HTR-8/SVneo (cell line): ENCODE measurements at regions not wholly inside any gene's neighbourhood (a gene's known extent, or its start where the extent isn't known, plus 50 kb on each side); places are given as distances from the start of the nearest gene placed in this dataset.
"Not testable (repeated sequence)": the region's sequence is repeated elsewhere in the genome, so short reads cannot be mapped to it uniquely, and the experiment has no call there.

ENCODE experiments used
- DNase-seq: peaks from one replicate; pipeline ENCODE4 v3.0.0; 2011; ENCODE audit warnings: low spot score, mixed read lengths; ENCODE audit not compliant: insufficient read length
- FAIRE-seq: peaks from 2 replicates; lab custom pipeline; 2011; peaks lifted over from hg19 to GRCh38; lab: Jason Lieb, UNC

DNA sequence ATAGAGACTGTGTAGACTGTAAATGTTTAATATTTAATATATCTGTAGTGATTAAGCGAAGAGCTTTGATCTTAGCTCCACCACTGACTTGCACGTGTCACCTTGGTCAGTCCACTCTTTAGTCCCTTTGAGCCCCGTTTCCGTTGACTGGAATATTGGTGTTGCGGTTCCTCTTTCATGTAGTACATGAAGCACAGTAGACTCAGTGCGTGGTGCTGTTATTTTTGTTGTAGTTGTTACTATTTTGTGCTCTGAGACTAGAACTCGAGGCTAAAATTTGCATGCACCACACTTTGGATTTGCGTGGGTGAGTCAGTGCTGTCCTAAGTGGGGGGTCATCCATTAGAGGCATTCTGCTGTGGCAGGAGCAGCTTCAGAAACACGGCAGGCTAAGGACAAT lies 291.4 kb downstream of the QKI start:
- DNase-seq, result no peak
- no peak for FAIRE-seq

DNA sequence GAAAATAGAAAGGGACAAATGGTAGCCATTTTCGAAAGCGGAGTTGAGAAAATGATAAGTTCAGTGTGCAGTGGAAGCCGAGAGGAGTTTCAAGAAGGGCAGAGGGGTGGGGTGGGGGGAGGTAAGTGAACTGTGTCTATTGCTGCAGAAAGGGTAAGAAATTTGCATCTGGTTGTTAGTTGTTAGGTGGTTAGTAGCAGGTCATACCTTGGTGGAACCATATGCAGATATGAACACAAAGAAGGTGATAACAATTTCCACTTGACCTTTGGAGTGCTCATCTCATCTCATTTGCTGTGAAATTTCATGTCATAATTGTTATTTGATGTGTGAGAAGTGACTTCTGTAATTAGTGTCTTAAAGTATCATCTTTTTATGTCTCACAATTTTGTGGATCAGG lies 288.2 kb downstream of the QKI start:
- FAIRE-seq, result no peak
- DNase-seq, result no peak

DNA sequence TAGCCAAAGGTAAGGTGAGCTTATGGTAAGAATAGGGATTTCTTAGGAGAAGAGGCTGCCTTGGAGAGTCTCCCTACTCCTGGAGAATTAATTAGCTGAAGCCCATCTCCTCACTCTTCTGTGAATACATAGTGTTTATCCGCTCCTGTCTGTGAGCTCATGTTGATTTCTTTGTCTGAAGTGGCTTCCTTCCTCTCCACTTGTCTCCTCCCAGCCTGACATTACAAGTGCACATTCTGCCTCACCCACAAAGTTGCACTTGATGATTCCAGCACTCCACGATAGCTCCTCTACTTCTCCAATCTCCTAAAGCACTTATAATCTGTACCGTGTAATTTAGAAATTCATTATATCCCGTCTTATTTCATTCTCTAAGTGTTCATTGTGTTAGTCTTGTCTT lies 287.2 kb downstream of the QKI start:
- DNase-seq, result no peak
- no peak for FAIRE-seq

DNA sequence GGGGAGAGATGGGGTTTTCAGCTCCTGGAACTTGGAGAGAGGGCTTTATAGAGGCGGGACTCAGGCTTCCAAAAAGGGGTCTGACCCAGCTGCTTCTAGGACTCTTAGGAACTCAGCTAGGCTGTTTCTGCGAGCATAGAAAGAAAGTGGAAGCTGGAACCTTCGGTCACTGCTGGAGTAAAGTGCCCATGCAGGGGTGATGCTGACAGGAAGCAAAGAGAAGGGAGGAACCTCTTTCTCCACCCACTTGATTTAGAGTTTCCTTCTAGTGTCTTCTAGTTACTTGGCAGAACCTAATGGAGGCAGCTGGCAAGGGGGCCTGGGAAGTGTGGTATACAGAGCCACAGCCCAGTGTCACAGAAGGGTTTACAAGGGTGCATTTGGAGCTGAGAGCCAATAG lies 283.6 kb downstream of the QKI start:
- DNase-seq (no peak), FAIRE-seq (no peak)

DNA sequence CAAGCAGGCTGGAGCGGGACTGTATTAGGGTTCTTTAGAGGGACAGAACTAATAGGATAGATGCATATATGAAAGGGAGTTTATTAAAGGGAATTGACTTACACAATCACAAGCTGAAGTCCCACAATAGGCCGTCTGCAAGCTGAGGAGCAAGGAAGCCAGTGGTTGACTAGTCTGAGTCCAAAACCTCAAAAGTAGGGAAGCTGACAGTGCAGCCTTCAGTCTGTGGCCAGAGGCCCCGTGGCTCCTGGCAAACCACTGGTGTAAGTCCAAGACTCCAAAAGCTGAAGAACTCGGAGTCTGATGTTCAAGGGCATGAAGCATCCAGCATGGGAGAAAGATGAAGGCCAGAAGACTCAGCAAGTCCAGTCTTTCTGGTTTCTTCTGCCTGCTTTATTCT lies 281.8 kb downstream of the QKI start:
- FAIRE-seq, DNase-seq: not testable (repeated sequence)

DNA sequence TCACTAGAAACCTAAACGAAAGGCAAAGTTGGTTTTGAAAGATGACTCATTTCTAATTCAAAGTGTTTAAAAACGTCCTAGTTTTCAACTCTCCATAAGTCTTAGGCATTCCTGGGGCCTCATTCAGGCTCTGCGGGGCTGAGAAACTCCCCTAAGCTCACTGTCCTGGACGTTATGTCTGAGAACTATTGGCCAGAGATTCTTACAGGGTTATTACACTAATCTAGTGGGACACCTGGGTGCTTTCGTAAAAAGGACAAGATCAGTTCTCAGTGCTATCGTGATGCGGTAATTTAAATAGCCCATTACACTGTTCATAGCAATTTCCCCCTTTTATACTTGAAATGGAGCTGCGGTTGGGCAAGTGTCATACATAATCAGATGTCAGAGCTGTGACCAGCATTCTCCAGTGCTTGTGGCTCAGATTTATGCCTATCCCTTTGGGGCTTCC lies 280.9 kb downstream of the QKI start:
- DNase-seq, result no peak
- no peak for FAIRE-seq

DNA sequence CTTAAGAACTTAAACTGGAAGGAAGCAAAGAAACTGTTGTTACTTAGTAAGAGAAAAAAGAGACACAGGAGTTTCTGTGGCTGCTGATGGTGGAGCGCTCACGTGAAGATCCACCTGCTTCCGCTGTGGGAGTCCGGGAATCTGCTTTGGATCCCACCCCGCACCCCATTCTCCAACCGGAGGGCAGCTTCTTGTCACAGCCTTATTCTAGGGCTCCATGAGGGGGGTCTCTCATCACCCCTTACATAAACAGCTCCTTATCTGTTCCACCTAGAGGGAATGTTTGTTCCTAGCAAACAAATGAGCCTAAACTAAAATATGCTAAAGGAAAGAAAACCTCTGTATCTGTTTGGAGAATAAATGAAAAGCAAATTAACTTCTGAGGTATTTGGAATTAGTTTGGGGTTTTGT lies 280.5 kb downstream of the QKI start:
- DNase-seq (no peak), FAIRE-seq (no peak)

DNA sequence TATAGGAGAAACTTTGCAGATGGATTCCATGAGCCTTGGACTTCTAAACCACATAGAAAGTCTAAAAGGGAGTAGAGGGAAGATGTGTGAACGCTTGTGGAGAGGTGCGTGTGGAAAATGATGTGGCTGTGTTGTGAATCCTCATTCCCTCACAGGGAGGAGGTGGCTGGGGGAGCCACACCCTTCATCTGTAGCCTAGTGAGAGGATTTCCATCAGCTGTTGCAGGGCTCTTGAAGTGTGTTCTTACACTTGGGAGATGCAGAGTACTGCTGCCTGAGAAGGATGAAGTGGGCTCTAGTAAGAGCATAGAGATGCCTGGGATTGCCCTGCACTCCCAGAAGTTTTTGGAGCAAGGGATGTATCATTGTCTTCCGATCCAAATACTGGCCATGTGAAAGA lies 279.6 kb downstream of the QKI start:
- FAIRE-seq (no peak), DNase-seq (no peak)

DNA sequence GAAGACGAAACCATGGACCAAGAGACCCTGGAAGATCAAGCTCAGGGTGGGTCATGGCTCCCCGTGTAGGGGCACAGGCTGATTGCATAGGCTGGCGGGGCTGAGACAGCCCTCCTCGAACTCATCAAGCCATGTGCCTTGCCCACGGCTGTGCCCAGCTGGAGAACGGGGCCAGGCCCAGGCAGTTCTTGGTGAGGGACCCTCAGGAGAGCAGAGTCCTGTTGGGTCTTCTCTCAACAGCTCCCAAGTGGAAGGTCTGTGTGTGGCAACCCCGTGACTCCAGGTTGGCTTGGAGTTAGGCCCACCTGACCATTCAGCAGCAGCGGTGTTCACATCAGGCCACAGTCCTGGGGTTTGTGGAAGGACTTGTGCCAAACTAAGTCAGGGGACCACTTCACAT lies 276.5 kb downstream of the QKI start:
- FAIRE-seq, result no peak
- no peak for DNase-seq

DNA sequence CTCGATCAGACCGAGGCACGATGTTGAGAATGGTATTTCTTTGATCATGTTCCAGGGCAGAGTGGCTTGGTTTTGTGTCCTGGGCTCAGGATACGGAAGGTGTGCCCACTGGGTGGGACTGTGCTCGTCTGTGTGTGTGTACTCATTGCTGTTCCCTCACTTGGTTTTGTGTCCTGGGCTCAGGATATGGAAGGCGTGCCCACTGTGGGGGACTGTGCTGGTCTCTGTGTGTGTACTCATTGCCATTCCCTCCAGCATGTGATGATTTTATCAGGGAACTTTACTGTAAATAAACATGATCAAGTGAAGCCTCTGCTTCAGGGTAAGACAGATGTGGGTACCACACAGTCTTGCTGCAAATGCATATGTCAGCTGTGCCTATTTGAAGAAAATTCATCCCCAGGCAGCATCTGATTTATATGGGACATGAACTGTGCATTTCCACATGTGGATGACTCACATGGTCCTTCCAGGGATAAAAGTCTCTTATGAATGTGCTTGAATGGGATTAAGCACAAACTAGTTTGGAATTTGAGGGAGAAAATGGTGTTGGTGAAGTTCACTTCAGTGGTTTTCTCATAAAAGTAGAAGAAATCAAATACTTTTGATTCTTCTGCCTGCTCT lies 274.3 kb downstream of the QKI start:
- FAIRE-seq (no peak), DNase-seq (peak; percentile 10)

DNA sequence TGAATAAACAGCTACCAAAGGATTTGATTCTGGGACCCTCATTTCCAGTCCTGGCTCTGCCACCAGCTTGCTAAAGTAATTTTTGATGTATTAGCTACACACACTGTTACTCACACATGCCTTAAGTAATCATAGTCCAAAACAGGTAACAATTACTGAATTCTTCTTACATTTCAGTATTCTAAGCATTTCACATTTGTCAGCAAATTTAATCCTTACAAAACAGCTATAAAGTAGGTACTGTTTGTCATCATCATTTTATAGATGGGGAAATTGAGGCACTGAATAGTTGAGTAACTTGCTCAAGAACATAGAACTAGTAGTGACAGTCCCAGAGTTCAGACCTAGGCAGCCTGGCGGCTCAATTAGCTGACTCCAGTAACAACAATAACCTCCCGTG lies 272.6 kb downstream of the QKI start:
- no peak for FAIRE-seq

DNA sequence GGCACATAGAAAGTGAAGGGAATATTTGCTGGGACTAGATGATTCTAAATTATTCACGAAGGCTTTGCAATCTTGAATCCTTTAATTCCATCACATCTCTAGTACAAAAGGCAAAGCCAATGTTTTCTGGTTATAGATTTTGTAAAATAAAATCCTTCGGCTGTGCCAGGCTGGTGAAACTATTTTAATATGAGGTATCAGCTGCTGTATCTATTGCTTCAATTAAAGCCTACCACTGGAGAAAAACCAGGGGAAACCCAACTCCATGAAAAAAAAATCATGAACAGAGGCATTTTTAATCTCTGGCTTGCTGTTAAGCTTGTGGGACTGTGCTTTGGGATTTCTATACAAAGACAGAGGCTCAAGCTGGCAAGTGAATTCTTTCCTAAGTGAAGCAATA lies 271.8 kb downstream of the QKI start:
- FAIRE-seq (no peak), DNase-seq (no peak)

More for the DNA sequence above, 272.6 kb downstream of the QKI start:
- DNase-seq, result no peak

DNA sequence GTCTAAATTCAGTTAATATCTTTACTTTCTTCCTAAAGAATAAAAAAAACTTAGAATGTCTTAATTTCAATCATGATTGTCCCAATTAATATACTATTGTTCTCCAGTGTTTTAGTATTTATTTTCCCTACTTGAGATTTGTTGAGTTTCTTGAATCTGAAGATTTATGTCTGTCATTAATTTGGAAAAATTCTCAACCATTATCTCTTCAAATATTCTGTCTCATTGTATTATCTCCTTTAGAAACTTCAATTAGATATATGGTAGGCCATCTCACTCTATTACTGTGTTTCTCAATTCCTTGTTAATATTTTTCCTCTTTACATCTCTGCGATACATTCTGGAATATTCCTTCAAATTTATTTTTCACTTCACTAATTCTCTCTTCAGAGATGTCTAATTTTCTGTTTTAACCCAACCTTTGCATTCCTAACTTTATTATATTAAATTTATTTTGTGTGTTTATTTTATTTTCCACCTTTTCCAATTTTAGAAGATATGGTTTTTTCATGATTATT lies 268.6 kb downstream of the QKI start:
- DNase-seq, result no peak
- no peak for FAIRE-seq

DNA sequence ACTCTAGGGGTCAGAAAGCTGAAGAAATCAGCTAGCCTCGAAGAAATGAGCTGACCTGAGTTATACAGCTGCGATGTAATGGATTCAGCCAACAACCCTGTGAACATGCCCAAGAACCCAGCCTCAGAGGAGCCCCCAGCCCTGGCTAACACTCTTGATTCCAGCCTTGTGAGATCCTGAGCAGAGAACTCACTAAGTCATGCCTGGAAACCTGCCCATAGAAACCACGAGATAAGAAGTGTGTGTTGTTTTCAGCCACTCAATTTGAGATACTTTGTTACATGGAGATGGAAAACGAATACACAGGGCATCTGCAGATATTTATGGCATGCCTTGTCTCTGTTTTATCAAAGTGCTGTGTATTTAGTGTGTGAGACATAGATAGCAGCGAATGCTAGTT lies 265.2 kb downstream of the QKI start:
- DNase-seq (no peak), FAIRE-seq (no peak)

DNA sequence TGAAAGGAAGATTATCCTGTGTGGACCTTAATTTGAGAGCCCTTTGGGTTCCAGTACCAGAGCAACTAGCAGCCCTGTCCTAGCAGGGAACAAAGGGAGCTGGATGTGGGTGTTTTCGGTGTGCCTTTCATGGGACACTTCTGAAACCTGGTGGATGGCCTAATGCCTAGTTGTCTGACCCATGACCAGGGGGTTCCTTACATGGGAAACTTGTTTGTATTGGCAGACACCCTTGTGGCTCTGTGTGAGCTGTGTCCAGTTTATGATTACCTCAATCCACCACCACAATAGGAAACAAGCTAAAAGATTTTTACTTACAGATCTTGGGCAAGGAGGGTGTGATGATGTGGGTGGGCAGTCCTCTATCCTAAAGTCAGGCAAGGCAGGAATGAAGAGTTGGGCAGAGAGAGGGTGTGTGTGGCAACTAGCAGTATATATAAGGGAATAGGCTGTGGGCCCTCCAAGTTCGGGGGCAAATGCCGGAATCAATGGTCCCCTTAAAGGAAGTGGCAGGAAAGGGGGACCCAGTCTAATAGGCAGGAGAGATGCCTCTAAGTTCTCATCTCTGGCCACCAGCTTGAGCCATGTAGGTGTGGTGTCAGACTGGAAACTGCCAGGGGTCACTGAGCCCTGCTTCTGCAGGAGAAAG lies 264.6 kb downstream of the QKI start:
- FAIRE-seq (no peak), DNase-seq (no peak)

DNA sequence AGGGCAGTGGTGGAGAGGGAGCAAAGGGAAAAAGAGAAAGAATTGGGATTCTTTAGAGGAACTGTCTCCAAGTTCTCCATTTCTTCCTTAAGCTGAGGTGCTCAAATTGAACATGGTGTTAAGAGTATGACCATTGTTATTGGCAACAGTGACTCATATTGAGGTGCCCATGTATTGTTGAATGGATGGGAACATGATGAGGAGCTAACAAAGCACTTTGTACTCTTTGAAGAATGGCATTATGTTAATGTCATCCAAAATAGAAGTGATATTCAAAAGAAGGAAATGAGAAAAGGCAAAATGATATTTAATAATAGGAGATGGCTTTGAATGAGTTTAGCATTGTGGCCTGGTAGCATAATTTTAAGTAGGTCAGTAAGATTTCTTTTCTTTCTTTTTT lies 261.1 kb downstream of the QKI start:
- FAIRE-seq (no peak), DNase-seq (no peak)

DNA sequence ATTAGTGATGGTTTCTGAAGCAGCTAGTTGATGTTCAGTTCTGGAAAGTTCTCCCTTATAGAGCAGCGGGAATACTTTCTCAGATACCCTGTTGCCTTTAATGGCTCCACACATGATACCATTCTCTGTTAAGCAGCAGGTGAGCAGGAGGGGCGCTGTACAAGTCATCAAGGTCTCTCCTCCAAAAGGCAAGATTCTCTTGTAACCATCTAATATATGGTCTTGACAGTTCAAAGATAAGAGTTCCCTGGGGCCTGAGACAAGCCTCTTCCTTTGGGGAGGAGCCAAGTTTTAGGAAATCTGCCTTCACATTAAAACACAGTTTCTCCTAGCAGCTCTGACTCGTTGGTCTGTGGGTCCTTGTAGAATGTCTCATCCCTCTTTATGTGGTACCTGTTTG lies 258.2 kb downstream of the QKI start:
- FAIRE-seq, result no peak
- no peak for DNase-seq

DNA sequence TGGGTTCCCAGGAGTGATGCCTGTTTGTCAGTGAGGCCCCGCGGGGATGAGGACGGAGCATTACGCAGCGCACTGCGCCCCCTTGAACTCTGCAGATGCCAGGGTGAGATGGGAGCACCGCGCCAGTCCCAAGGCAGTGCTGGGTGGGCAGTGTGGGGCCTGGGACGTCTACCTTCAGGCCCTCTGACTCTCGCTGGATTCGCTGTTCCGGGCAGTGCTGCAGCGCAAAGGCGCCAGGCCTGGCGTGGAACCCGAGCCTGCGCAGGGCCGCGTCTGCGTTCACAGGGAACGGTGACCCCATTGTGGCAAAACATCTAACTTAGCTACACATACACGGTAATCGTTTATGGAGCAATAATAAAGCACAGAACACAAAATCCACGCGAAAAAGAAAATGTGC lies 257.3 kb downstream of the QKI start:
- no peak for DNase-seq
- FAIRE-seq, result no peak

DNA sequence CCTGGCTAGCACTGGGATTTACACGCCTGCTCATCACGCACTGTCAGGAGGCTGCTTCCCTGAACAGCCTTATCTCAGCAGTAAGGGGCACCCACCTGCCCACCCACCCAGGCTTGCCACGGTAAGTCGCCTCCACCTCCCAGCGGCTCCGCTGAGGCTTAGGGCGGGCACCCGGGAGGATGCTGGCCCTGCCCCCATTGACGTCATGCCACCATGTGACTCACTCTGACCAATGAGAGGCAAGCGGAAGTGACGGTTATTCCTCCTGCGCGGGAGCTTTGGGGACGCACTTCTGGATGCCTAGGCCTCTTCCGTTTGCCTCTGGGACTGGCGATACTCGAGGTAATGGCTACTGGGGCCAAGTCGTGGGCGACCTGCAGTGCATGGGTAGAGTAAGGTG lies 256.8 kb downstream of the QKI start:
- FAIRE-seq (no peak), DNase-seq (no peak)

DNA sequence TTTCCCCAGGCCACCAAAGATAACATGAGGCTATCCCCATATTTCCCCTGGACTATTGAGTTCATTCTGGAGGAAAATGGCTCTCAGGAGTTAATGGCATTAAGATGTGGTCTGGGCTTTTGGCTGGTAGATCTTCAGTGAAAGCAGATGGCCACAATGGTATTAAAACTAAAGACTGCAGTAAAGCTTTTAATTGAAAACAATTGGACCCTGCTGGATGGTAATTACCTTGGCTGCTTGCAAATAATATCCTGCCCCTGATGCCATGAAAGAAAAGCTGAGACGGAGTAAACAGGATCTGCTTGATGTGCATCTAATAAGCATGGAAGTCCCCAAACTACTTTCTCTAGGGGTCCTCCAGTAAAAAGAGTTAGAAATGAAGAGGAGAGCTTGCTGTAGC lies 255.8 kb downstream of the QKI start:
- DNase-seq, result no peak
- FAIRE-seq, result no peak

DNA sequence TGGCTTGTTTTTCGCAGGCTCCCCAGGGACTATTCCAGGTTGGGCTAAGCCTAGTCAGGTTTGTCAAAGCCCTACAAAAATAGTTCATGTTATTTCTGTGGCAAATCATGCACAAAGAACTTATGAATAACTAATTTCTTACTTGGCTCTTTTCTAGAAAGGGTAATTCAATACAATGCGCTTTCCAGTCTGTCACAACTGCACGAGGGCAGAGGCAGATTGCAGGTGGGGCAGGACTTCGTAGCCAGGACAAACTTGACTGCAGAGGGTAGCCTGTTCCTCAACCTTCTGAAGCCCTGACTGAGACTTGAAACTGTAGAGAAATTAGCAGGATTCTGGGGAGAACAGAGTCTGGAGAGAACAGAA lies 253.5 kb downstream of the QKI start:
- DNase-seq (no peak), FAIRE-seq (no peak)
